Endothelial cell of umbilical vein (primary cell): ENCODE measurements at regions not wholly inside any gene's neighbourhood (a gene's known extent, or its start where the extent isn't known, plus 50 kb on each side); places are given as distances from the start of the nearest gene placed in this dataset.

ENCODE experiments used
- BruUV-seq: library from RNA; stranded (reverse); fragments of 400-500 nt; replicated peaks from 2 replicates; lab custom pipeline; 2021; lab: Mats Ljungman, UMichigan
- CTCF ChIA-PET: fragments of 300-600, 350-600 bp; sonication (Branson Sonifier 250); formaldehyde crosslinking; loops from one replicate; lab custom pipeline; 2021; ENCODE audit warnings: antibody characterized with exemption, inconsistent platforms; lab: Charles Lee
- POLR2A ChIA-PET: fragments of 300-600, 350-600 bp; sonication (Branson Sonifier 250); formaldehyde crosslinking; loops from one replicate; lab custom pipeline; 2021; ENCODE audit warnings: antibody characterized with exemption, inconsistent platforms; lab: Charles Lee
- DNase-seq: peaks from one replicate; pipeline ENCODE4 v3.0.0-alpha.2; 2011; ENCODE audit warnings: low read depth, low spot score
- FAIRE-seq: peaks from 2 replicates; lab custom pipeline; 2011; peaks lifted over from hg19 to GRCh38; lab: Jason Lieb, UNC
- H2AFZ ChIP-seq: 2 replicates; pipeline ENCODE4 v1.6.0; 2012; ENCODE audit warnings: low read depth, low read length, control low read depth, inconsistent platforms
- H3K27ac ChIP-seq: 2 replicates; pipeline ENCODE4 v1.5.1; 2011; ENCODE audit warnings: low read depth, mild to moderate bottlenecking, control low read depth, low read length, moderate library complexity; ENCODE audit not compliant: insufficient read depth
- H3K27me3 ChIP-seq, 2 experiments: 2 replicates each; pipeline versions ENCODE4 v1.6.0 to v1.6.1; 2011; ENCODE audit warnings: low read length in 2 of 2, mixed read lengths in 1 of 2; ENCODE audit not compliant: control insufficient read depth in 2 of 2, insufficient read depth in 2 of 2
- H3K36me3 ChIP-seq, 2 experiments: 2 replicates in 1 of 2; 3 replicates in 1 of 2; pipeline ENCODE4 v1.5.1; 2011; ENCODE audit warnings: low read length in 2 of 2, mild to moderate bottlenecking in 1 of 2, moderate library complexity in 1 of 2; ENCODE audit not compliant: control insufficient read depth in 2 of 2, insufficient read depth in 2 of 2; ENCODE audit errors: extremely low read depth in 1 of 2
- H3K4me1 ChIP-seq: 3 replicates; pipeline ENCODE4 v1.5.1; 2011; ENCODE audit warnings: mild to moderate bottlenecking, low read length; ENCODE audit not compliant: control insufficient read depth, insufficient read depth; ENCODE audit errors: extremely low read depth
- H3K4me2 ChIP-seq: 2 replicates; pipeline ENCODE4 v1.6.1; 2011; ENCODE audit warnings: low read length, control low read depth, mixed read lengths; ENCODE audit not compliant: insufficient read depth
- H3K4me3 ChIP-seq, 3 experiments: fragments of 200-600 bp in 1 of 3; sonication (generic), shearing (Covaris generic) in 1 of 3; replicated peaks in 1 of 3; 2 replicates each; pipeline ENCODE4 v1.5.1; 2011 to 2016; ENCODE audit warnings: control low read depth in 3 of 3, low read length in 3 of 3, mild to moderate bottlenecking in 2 of 3, inconsistent platforms in 1 of 3, low read depth in 1 of 3, moderate library complexity in 1 of 3; ENCODE audit not compliant: insufficient read depth in 1 of 3
- H3K79me2 ChIP-seq: 2 replicates; pipeline ENCODE4 v1.6.0; 2012; ENCODE audit warnings: low read length, inconsistent platforms; ENCODE audit not compliant: control insufficient read depth, insufficient read depth
- H3K9ac ChIP-seq: replicated peaks from 2 replicates; pipeline ENCODE3; 2011; ENCODE audit warnings: low read length, control low read depth; ENCODE audit not compliant: insufficient read depth; ENCODE audit errors: extremely low read depth
- H3K9me1 ChIP-seq: replicated peaks from 3 replicates; pipeline ENCODE4 v1.6.0; 2011; ENCODE audit warnings: mild to moderate bottlenecking, low read length; ENCODE audit not compliant: control insufficient read depth, insufficient read depth; ENCODE audit errors: extremely low read depth
- H3K9me3 ChIP-seq: replicated peaks from 2 replicates; pipeline ENCODE4 v1.5.1; 2012; ENCODE audit warnings: low read length, inconsistent platforms; ENCODE audit not compliant: control insufficient read depth, insufficient read depth
- H4K20me1 ChIP-seq: replicated peaks from 2 replicates; pipeline ENCODE3; 2011; ENCODE audit warnings: mild to moderate bottlenecking, low read length; ENCODE audit not compliant: control insufficient read depth, insufficient read depth; ENCODE audit errors: extremely low read depth
- FOS ChIP-seq: IDR thresholded peaks from 2 replicates; pipeline ENCODE4 v1.6.1; 2011; ENCODE audit warnings: mild to moderate bottlenecking, low read length, moderate library complexity, borderline replicate concordance; ENCODE audit not compliant: insufficient read depth
- GATA2 ChIP-seq: IDR thresholded peaks from 2 replicates; pipeline ENCODE4 v1.7.0; 2011; ENCODE audit warnings: low read depth, mild to moderate bottlenecking, moderate library complexity, mixed read lengths, low read length; ENCODE audit not compliant: insufficient read length, insufficient read depth
- JUN ChIP-seq: IDR thresholded peaks from 2 replicates; pipeline ENCODE4 v1.6.1; 2011; ENCODE audit warnings: borderline replicate concordance, low read depth; ENCODE audit not compliant: insufficient read length, insufficient read depth
- MYC ChIP-seq: IDR thresholded peaks from one replicate; pipeline ENCODE4 v1.6.1; 2011; ENCODE audit warnings: mild to moderate bottlenecking, low read depth, low read length
- POLR2A ChIP-seq: IDR thresholded peaks from 2 replicates; pipeline ENCODE4 v1.6.1; 2012; ENCODE audit warnings: low read depth, mild to moderate bottlenecking, control low read depth, low read length
- POLR2AphosphoS5 ChIP-seq: IDR thresholded peaks from 2 replicates; pipeline ENCODE4 v1.6.1; 2012; ENCODE audit warnings: low read depth, mild to moderate bottlenecking, control low read depth, low read length, moderate library complexity; ENCODE audit not compliant: insufficient read depth
- dilution Hi-C: fragments of 300-500 bp; cut with MboI; formaldehyde crosslinking; loops from one replicate; pipeline ENCODE4 v1.15.0; 2019; ENCODE audit warnings: low sequenced_read_pairs; ENCODE audit not compliant: extremely low pct_ligation_motif_present
- intact Hi-C: fragments of 100-400 bp; cut with micrococcal nuclease; formaldehyde crosslinking; loops from one replicate; pipeline ENCODE4 v1.10.0; 2022
- TF ChIP-seq, protein P1 (sequence below): IDR thresholded peaks from 2 replicates; pipeline ENCODE4 v1.6.1; 2011; ENCODE audit not compliant: insufficient read depth, insufficient read length
- TF ChIP-seq, protein P2 (sequence below), 2 donors: IDR thresholded peaks; 1 replicate in 1 of 2; 2 replicates in 1 of 2; pipeline ENCODE4 v1.5.1; 2011; ENCODE audit warnings: low read length in 2 of 2, mild to moderate bottlenecking in 2 of 2, moderate library complexity in 2 of 2, control low read depth in 1 of 2, inconsistent platforms in 1 of 2, low read depth in 1 of 2; ENCODE audit not compliant: insufficient read depth in 1 of 2; ENCODE audit errors: extremely low read depth in 1 of 2

DNA sequence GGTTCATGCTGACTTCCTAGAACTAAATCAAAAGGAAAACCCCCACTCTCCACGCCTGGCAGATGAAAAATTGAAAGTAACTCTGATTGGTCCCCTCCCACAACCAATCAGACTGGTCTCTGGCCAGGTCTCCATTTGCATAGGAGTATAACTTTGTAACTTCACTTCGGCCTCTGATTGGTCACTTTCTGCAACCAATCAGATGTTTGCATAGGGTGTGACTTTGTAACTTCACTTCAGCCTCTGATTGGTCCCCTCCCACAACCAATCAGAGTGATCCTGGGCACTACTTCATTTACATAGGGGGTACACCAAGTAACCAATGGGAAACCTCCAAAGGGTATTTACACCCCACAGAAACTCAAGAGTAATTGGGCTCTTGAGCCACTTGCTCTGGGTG is 306.6 kb upstream of the PFKP start:
- H3K9me3 ChIP-seq = peaks cover 6% of the 10 kb centered on the region
- intact Hi-C loops (no loop called here), dilution Hi-C loops (no loop called here)
- H3K27ac ChIP-seq = no peak overlapping the region
- H3K36me3 ChIP-seq = no peaks in the 10 kb centered on the region
- no peak for TF ChIP-seq JUN
- TF ChIP-seq, protein P1, sequence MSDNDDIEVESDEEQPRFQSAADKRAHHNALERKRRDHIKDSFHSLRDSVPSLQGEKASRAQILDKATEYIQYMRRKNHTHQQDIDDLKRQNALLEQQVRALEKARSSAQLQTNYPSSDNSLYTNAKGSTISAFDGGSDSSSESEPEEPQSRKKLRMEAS = no peak
- TF ChIP-seq POLR2AphosphoS5 = no peak
- no peak for TF ChIP-seq GATA2
- TF ChIP-seq, protein P2, sequence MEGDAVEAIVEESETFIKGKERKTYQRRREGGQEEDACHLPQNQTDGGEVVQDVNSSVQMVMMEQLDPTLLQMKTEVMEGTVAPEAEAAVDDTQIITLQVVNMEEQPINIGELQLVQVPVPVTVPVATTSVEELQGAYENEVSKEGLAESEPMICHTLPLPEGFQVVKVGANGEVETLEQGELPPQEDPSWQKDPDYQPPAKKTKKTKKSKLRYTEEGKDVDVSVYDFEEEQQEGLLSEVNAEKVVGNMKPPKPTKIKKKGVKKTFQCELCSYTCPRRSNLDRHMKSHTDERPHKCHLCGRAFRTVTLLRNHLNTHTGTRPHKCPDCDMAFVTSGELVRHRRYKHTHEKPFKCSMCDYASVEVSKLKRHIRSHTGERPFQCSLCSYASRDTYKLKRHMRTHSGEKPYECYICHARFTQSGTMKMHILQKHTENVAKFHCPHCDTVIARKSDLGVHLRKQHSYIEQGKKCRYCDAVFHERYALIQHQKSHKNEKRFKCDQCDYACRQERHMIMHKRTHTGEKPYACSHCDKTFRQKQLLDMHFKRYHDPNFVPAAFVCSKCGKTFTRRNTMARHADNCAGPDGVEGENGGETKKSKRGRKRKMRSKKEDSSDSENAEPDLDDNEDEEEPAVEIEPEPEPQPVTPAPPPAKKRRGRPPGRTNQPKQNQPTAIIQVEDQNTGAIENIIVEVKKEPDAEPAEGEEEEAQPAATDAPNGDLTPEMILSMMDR (IDR thresholded peaks at IDR 0.05; ENCODE audit: extremely low read depth in 1 of 2, insufficient read depth in 1 of 2, low read depth in 1 of 2, low read length in 2 of 2) = no peak
- no peak for TF ChIP-seq FOS
- TF ChIP-seq MYC = no peak
- TF ChIP-seq POLR2A = no peak
- CTCF ChIA-PET = no interaction called here
- H2AFZ ChIP-seq = no peak overlapping the region
- H3K4me3 ChIP-seq = no peak overlapping the region
- BruUV-seq = no TSS peak
- no peaks in the 10 kb centered on the region for H4K20me1 ChIP-seq
- no peaks in the 10 kb centered on the region for H3K9me1 ChIP-seq
- no peak overlapping the region for H3K9ac ChIP-seq
- FAIRE-seq (no peak), DNase-seq (no peak)
- no peaks in the 10 kb centered on the region for H3K4me1 ChIP-seq
- H3K27me3 ChIP-seq = no peaks in the 10 kb centered on the region
- no peaks in the 10 kb centered on the region for H3K79me2 ChIP-seq
- no peak overlapping the region for H3K4me2 ChIP-seq
- POLR2A ChIA-PET = no interaction called here
